Glomerular visceral epithelial cell (primary cell): ENCODE measurements at regions not wholly inside any gene's neighbourhood (a gene's known extent, or its start where the extent isn't known, plus 50 kb on each side); places are given as distances from the start of the nearest gene placed in this dataset.

Experiments used
- DNase-seq: peaks from one replicate; pipeline ENCODE4 v3.0.0-alpha.2; 2016; ENCODE audit errors: extremely low spot score

DNA sequence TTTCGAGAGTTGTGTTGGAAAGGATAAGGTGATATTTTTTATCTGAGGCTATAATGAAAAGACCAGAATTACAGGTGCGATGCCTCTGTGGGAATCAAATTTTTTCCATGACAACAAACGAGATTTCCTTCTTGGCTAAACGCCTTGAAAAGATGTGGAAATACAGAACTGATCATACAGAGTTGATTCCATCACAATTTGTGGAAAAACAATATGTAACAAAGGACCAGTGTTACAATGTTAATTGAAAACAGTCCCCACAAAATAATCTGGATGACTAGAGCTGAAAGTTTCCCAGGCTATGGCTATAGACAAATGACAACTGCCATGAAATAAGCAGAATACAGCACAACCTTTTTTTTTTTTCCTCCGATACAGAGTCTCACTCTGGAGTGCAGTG, 628.9 kb downstream of the DIAPH3 start:
- no peak for DNase-seq

DNA sequence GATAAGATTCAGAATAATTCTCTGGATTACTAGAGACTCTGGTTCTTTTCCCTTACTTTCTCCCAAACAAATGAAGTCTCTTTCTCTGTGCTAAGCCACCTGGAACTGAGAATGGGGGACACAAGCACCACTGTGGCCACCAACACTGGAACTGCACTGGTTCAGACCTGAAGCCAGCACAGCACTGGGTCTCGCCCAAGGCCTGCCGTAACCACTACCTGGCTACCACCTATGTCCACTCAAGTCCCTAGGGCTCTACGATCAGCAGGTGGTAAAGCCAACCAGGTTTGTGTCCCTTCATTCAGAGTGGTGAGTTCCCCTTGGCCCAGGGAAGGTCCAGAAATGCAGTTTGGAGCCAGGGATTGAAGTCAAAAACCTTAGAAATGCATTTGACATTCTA, 626.2 kb downstream of the DIAPH3 start:
- DNase-seq, result no peak

DNA sequence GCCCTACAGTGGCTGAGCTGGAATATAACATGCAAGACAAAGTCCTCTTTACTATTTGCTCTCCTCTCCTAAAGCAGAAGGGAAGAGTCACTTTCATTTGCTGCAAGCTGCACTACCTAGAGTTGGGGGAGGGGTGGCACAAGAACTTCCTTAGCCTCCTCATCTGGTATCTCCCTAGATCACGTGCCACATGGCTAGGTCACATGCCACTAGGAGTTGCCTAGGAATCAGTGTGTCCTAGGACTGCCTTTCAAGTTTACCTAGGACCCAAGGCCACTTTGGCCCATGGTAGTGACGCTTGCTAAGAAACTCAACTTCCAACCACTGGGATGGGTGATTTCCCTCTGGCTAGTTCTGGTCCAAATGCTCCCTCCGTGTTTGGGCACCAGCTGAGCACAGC, 625.2 kb downstream of the DIAPH3 start:
- DNase-seq, result no peak

DNA sequence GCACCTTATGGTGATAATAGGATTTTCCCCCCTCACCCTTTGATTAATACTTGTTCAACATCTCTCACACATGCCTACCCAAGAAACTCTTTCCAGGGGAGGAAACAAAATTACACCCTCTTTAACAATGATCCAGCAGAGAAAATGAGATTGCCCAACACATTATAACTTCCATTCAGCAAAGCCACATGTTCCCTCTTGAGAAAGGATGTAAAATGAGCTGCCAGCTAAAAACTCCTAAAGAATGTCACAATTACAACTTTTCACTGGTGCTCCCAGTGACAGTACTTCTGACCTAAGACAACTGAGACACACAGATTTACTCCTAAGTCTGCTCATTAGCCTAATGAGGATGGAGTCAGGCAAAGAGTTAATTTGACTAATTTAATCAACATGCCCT, 621.4 kb downstream of the DIAPH3 start:
- DNase-seq, result no peak

DNA sequence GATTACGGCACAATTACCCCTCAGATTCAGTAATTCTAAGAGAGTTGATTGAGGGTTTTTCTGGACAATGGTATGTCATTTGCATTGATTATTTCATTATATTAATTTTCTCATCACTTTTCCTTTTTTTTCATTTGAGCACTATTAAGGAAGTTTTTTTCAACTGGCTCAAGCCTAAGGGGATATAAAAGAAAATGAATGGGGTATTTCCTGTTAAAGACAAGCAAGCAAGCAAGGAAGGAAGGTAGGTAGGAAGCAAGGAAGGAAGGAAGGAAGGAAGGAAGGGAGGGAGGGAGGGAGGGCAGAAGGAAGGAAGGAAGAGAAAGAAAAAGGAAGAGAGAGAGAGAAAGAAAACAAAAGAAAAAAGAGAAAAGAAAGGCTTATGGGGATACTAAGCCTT, 620.3 kb downstream of the DIAPH3 start:
- DNase-seq, result no peak

DNA sequence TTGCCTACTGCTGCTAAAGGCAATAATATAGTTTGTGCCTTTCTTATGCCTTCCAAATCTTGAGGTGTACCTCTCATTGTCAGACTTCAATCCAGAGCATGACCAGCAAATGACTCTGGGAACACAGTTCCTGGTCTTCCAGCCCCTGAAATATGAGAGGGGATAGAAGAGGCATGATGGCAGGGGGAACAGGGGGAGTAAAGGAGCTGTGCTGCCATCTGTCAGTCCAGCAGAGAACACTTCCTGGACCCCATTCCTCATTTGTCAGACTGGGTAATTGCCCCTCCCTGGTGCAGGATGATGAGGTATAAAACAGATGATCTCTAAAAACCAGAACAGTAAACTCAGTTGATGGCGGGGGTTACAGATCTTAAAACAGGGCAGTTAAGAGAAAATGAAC, 618.7 kb downstream of the DIAPH3 start:
- DNase-seq, result no peak

DNA sequence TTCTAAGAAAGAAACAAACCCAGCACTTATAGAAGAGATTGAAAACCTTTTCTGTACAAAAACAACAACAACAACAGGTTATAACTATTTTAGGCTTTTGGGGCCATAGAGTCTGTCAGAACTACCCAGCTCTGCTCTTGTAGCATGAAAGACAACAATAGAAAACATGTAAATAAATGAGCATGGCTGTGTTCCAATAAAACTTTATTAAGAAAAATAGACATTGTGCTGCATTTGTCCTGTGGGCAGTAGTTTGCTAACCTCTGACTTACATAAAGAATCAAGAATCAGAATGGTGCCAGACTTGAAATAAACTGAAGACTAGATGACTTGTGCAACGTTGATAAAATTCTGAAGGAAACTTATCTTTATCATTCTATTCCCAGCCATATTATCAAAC, 617.5 kb downstream of the DIAPH3 start:
- DNase-seq, result no peak

DNA sequence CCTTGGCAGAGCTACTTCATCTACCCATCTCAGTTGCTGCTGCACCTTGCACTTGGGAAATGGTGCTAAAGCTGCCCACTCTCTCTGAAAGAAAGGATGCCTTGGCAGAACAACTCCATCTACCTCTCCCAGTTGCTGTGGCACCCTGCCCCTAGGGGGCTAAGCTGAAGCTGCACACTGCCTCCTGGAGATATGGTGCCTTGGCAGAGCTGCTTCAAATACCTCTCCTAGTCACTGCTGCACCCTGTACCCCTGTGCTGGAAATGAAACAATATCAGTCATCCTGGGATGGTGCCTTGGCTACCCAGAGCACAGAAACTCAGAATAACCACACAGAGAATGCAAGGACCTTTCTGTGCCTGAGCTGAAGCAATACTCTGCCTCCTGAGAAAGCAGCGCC, 615.8 kb downstream of the DIAPH3 start:
- no peak for DNase-seq

DNA sequence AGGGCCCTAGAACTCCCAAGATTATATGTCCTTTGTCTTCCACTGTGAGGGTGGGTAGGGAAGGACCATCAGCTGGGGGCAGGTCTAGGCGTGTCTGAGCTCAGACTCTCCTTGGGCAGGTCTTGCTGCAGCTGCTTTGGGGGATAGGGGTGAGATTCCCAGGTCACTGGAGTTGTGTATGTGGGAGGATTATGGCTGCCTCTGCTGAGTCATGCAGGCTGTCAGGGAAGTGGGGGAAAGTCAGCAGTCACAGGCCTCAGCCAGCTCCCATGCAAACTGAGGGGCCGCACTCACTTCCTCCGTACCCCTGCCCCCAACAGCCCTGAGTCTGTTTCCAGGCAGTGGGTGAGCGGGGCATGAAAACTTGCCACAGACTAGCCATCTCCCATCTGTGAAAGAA, 600.8 kb downstream of the DIAPH3 start:
- no peak for DNase-seq

DNA sequence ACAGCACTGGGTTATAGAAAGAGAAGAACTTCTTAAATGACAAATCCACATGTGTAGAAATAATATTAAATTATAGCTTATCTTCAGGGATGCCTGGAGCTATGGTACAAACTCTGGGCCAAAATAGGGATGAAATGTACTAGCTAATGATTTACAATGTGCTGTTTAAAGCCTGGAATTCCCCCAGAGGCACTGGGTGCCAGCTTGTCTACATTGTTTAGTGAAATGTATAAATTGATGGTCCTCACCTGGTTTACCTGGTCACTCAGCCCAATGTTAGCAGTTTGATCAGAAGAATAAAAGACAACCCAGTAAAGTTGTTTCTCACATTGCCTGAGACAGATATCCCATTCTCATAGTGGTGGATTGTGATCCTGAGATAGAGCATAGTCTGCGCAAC, 597.2 kb downstream of the DIAPH3 start:
- no peak for DNase-seq

DNA sequence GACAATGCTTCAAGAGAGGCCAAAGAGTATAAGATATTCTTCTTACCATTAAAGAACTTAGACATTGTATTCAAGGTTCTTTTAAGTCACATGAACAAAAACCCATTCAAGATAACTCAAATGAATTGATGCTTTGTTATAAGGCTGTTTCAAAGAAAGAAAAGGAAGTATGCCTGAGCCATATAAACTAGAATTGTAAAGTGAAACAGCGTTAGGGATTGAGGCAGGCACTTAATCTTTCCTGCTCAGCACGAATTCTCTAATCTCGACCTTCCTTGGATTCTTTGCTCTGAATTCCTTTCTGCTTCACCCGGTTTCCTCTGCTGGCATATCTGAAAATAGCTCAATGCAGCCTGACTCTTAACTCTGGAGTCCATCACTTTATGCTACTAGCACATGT, 595.4 kb downstream of the DIAPH3 start:
- no peak for DNase-seq

DNA sequence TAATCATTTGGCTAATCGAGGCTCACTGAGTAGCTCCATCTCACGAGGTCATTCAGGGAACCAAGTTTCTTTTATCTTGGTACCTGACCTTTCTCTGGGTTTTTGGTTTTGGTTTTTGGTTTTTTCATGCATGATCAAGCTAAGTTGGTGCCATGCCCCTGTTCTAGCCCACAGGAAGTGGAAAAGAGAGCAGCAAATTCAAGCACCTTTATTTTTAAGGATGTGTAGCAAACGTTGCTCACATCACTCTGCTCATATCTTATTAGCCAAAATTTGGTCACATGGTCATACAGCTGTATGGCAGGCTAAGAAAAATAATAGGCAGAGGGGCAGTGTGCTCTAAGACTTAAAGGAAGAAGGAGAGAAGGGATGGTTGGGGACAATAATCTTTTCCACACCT, 593.5 kb downstream of the DIAPH3 start:
- no peak for DNase-seq

DNA sequence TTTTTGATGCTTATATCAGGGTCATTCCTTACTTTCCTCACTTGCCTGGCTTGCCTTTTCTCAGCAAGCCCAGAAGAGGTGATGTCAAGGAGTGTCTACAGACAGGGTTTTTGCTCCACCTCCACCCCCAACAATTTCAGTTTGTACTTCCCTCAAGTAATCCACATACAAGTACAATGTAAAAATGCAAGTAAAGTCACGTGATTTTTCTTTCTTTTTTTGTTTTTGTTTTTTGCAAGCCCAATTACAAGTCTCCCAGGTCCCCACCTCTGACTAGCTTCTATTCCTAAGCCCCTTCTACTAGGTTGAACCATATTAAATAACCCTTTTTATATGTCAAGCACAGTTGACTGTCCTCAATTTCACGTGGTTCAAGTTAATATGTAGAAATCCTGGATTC, 579.6 kb downstream of the DIAPH3 start:
- no peak for DNase-seq

DNA sequence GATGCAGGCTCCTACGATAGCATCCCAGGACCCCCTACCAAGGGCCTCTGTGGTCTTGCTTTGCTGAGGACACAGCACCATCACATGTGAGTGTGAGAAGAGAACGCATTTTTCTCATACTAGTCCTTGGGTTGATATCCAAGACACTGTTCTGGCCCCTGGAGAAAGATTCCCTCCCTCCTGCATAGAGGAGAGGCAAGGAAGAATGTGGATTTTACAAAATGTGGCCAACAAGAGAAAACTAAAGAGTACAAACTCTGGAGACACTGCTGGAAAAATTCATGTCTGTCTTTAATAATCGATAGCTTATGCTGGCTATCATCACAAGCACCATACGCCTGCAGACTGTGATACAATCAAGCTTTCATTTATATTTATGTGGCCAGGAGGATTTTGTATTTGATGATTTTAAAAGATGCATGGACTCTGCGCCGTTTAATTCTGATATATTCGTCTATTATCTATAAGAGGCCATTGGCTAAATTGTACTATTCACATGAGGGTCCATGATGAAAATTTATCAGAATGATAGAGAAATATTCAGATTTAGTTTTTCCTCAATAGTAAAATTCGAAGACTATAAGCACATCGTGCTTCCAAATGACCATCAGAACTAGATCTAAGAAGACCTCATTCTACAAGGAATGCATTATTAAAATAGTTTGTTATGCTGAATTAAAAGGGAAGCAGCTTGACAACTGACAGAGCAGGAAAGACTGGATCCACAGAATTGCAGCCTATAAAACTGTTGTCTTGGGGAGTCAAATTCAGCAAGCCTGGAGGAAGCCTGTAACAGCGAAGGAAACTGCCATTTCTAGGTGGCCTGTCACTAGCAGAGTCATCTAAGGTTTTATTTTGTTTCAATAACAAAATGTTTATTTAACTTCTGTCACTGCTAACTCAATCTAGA, 578.7 kb downstream of the DIAPH3 start:
- no peak for DNase-seq

DNA sequence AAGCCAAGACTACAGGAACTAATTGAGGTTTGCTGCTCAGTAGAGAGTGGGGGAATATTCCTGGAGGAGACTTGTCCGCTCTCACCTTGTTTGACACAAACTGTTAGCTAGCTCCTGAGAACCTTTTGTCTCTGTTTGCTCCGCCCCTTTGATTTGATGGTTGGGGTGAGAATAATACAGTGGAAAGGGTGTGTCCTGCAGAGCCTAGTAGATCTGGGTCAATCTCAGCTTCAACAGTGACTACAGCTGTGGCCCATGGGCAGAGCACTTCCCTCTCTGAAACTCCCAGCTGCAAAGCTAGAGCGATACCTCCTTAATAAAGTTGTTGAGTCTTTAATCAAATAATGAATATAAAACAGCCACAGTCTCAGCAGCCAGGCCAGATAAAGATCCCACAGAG, 576.7 kb downstream of the DIAPH3 start:
- no peak for DNase-seq

DNA sequence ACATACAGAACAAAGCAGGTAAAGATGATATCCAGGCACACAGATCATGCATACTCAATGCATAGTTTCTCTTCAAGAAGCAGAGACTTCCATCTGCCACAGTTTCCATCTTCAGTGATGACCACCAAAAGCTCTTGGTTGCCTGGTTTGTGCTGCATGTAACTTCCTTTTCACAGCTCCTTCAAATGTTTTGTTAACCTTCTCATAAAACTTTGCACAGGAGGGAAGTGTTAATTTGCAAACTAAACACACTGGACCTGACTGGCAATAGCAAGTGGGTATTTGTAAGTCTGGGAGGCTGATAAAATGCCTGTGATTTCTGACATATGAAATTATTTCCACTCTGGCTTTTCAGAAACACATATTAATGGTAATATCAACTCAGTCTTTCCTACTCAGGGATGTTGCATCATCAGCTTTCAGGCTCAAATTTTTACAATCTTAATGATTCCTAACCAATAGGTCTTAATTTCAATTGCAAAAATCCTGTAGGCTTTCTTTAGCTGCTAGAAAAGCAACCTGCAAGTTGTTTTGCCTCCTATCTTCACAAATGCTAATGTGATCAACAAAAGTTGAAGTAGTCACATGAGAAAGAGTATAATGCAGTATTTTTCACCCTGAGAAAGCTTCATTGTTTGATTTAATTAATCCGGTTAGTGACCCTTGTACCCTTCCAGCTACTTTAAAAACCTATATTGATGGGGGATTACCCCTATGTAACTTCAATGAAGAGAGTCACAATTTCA, 575.6 kb downstream of the DIAPH3 start:
- DNase-seq, result no peak

DNA sequence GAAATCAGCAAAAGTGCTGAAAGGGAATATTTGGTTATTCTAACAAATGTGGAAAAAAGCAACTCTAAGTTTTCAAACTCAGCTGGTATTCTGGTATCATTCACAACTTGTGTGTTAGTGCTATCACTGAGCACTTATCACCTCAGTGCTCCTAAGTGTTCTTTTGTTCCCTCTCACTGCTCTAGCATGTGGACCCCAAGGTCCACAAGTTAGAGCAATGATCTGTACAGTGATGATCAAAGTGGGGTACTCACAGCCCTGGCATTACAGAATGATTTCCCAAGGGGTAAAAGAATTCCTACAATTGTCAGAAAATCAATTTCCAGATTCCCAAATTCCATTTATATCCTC, 575.0 kb downstream of the DIAPH3 start:
- DNase-seq, result no peak

DNA sequence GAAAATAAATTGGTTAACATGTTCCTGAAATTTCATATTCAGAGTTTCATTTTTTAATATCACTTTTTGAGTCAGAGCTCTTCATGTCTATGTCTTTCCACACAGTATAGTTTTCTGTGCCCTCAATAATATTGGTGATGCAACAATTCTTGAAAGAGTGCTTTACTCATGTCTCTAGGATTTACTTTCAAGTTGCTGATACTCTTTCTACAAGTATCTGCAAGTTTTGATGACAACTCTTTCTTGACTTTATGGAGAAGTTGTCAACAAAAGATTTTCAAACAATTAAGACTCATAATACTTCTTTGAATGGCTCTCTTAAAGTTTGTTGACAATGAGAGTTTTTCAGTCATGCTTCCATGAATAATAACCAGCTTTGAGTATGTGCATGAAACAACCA, 561.7 kb downstream of the DIAPH3 start:
- DNase-seq, result no peak

DNA sequence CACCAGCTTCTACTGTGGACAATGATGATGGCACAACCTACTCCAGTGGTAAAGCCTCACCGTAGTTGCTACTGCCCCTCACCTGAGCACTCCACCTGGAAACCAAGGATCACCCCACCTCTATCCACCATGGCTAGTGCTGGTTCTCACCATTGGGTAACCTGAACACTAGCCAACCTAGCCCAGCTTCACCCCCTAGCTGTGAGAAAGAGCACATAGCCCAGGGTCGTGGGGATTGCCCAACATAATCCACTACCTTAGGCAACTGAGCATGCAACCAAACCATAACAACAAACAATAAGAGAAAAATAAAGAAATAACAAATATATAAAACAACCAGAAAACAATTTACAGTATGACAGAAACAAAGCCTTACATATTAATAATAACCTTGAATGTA, 560.1 kb downstream of the DIAPH3 start:
- DNase-seq, result no peak

DNA sequence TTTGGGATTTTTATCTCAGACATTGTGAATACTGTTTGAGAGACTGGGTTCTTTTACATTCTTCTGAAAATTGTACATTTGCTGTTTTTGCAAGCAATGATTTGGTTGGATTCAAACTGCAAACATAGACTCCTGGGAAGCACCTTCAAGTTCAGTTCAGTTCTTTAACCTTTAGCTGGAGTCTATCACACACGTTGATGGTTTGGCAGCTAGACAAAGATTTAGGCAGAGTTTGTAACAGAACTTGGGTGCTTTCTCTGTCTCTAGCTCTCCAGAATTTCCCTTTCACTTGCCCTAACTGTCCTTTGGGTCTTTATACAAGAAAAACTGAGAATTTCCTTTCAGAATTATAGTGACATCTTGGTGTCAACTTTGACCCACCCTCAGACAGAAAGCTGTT, 556.6 kb downstream of the DIAPH3 start:
- no peak for DNase-seq

DNA sequence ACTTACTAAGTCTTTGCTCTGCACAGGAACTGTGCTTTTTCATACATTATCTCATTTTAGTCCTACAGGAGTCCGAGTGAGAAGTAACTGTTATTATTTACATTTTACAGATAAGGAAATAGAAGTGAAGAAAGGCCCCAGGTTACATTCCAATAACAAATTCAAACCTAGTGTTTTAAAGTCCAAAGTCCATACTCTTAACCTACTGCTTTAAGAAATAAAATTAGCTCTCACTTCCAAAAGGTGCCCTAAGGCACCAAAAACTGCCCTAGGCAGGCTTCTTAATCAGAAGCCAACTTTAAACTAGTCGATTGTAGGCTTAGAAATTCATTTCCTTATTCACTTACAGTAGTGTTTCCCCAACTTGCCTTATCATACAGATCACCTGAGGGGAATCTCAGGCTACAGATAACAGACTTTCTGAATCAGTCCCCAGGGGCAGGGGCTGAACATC, 555.9 kb downstream of the DIAPH3 start:
- DNase-seq, result no peak

DNA sequence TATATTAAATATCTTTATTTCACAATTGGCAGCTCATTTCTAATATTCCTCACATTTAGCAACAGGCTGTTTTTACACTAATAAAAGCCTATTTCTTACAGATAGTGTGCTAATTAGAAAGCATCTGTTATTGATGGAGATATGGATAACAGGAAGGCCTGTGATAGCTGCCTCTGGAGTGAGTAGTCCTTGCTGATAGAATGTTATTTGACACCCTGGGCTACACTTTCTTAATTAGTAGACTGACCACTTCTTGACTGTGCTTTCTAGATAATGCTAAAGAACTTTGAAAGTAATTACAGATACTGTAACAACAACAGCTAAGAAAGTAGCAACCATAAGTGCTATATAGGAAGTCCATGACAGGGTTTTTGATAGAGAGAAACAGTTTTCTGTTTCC, 554.3 kb downstream of the DIAPH3 start:
- no peak for DNase-seq
